ENCODE measurements at regions not wholly inside any gene's neighbourhood (a gene's known extent, or its start where the extent isn't known, plus 50 kb on each side); places are given as distances from the start of the nearest gene placed in this dataset.
A peak's percentile ranks its signal among the peaks of the same experiment; 100 is the strongest.

- Mint-ChIP-seq H3K4me1 (peaks cover 6% of the 10 kb centered on the region), H3K27ac (peak overlapping the region in 1 of 3 experiments; percentile 6)
Observed at GRCh38 chr11:134579724-134580609, 167.9 kb upstream of the B3GAT1 start.

GRCh38 chr11:134578807-134579723 lies 167.0 kb upstream of the B3GAT1 start:
- Mint-ChIP-seq H3K36me3 (ENCODE audit: low read depth) (no peaks in the 10 kb centered on the region), H3K27me3 (ENCODE audit: low read depth) (peaks cover 36% of the 10 kb centered on the region), H3K4me3 (no peak overlapping the region), H3K4me1 (no peaks in the 10 kb centered on the region), H3K27ac (no peak overlapping the region), H3K9me3 (no peaks in the 10 kb centered on the region)
- TF ChIP-seq CTCF (IDR thresholded peaks at IDR 0.05; ENCODE audit: unreplicated experiment in 3 of 3), result no peak

More at GRCh38 chr11:134579724-134580609, 167.9 kb upstream of the B3GAT1 start:
- Mint-ChIP-seq H3K4me3 (no peak overlapping the region), H3K27me3 (ENCODE audit: low read depth) (peaks cover 43% of the 10 kb centered on the region), H3K9me3 (no peaks in the 10 kb centered on the region), H3K36me3 (ENCODE audit: low read depth) (no peaks in the 10 kb centered on the region)
- TF ChIP-seq CTCF (IDR thresholded peaks at IDR 0.05; ENCODE audit: unreplicated experiment in 3 of 3), result no peak

- Mint-ChIP-seq H3K36me3 (ENCODE audit: low read depth) (no peaks in the 10 kb centered on the region), H3K27me3 (ENCODE audit: low read depth) (peaks cover 30% of the 10 kb centered on the region), H3K4me3 (no peak overlapping the region), H3K27ac (no peak overlapping the region), H3K4me1 (no peaks in the 10 kb centered on the region), H3K9me3 (no peaks in the 10 kb centered on the region)
- no peak for TF ChIP-seq CTCF (IDR thresholded peaks at IDR 0.05; ENCODE audit: unreplicated experiment in 3 of 3)
Observed at GRCh38 chr11:134577751-134578395, 165.8 kb upstream of the B3GAT1 start.

GRCh38 chr11:134576721-134577171 lies 164.7 kb upstream of the B3GAT1 start:
- H3K9me3 Mint-ChIP-seq, result no peaks in the 10 kb centered on the region
- TF ChIP-seq CTCF (IDR thresholded peaks at IDR 0.05; ENCODE audit: unreplicated experiment in 3 of 3), result no peak
- no peak overlapping the region for H3K4me3 Mint-ChIP-seq
- no peak overlapping the region for H3K27ac Mint-ChIP-seq
- H3K36me3 Mint-ChIP-seq (ENCODE audit: low read depth), result no peaks in the 10 kb centered on the region
- H3K4me1 Mint-ChIP-seq, result no peaks in the 10 kb centered on the region
- H3K27me3 Mint-ChIP-seq (ENCODE audit: low read depth), result peaks cover 30% of the 10 kb centered on the region

GRCh38 chr11:134576286-134576685 lies 164.2 kb upstream of the B3GAT1 start:
- Mint-ChIP-seq H3K4me3 (no peak overlapping the region), H3K9me3 (no peaks in the 10 kb centered on the region), H3K36me3 (ENCODE audit: low read depth) (no peaks in the 10 kb centered on the region), H3K27me3 (ENCODE audit: low read depth) (peaks cover 26% of the 10 kb centered on the region), H3K27ac (no peak overlapping the region), H3K4me1 (no peaks in the 10 kb centered on the region)
- TF ChIP-seq CTCF (IDR thresholded peaks at IDR 0.05; ENCODE audit: unreplicated experiment in 3 of 3), result no peak

Data from nephron (organoid).